Stimulated activated CD4-positive, alpha-beta T cell treated with anti-CD3 and anti-CD28 coated beads, Interleukin-12 subunit alpha, Interleukin-12 subunit beta, amount 100 ng/mL, for 48 hours (primary cell): ENCODE measurements at regions not wholly inside any gene's neighbourhood (a gene's known extent, or its start where the extent isn't known, plus 50 kb on each side); places are given as distances from the start of the nearest gene placed in this dataset.

ENCODE experiments used
- DNase-seq, 3 donors: peaks; one replicate each; pipeline ENCODE4 v3.0.0-alpha.2; 2020; ENCODE audit warnings: low read depth in 2 of 3, low spot score in 1 of 3

DNA sequence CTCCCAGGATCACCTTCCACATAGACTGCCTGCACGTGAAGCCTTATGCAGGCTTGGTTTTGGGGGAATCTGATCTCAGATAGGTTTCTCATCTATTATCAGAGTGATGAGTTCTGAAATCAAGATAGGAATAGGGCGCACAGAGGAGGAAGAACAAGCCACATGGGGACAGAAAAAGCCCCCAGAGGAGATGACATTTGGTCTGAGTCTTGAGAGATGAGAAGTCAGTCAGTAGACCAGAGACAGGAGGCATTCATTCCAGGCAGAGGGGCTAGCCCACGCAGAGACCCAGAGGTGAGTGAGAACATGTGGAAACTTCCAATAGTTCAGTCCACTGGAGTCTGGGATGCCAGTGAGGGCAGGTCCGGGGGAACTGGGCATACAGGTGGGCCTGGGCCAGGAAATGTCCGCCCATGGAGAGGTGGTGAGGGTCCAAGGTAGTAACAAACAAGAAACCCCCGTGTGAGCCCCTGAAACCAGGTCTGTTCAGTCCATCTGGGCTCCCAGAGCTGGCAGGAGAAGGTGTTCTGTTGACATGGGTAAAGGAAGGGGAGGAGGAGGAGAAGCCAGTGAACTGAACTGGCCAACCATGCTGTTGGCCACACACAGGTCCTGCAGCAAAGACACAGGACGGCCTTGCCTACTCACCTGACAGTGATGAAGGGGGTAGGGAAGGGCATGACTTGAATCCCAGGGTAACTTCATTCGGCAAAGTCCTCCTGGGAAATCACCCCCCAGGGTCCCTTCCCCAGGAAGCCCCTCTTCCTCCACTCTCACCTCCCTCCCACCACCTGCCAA lies 69.3 kb upstream of the SMNDC1 start:
- no peak for DNase-seq

DNA sequence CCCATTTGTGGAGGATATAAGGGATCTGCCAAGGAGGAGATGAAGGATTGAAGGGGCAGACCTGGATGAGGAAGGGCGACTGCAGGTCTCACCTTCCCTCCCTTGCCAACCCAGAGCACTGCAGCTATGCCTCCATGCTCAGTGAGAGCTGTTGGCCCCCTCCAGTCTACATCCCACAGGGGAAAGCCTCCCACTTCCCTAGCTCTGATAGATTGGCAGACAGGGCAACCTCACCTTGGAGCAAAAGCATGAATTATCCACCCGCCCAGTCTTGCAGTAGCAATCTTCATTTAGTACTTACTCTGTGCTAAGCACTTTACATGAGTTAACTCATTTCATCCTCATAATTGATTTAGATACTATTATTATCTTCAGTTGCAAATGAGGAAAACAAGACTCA lies 70.4 kb upstream of the SMNDC1 start:
- DNase-seq, result no peak

DNA sequence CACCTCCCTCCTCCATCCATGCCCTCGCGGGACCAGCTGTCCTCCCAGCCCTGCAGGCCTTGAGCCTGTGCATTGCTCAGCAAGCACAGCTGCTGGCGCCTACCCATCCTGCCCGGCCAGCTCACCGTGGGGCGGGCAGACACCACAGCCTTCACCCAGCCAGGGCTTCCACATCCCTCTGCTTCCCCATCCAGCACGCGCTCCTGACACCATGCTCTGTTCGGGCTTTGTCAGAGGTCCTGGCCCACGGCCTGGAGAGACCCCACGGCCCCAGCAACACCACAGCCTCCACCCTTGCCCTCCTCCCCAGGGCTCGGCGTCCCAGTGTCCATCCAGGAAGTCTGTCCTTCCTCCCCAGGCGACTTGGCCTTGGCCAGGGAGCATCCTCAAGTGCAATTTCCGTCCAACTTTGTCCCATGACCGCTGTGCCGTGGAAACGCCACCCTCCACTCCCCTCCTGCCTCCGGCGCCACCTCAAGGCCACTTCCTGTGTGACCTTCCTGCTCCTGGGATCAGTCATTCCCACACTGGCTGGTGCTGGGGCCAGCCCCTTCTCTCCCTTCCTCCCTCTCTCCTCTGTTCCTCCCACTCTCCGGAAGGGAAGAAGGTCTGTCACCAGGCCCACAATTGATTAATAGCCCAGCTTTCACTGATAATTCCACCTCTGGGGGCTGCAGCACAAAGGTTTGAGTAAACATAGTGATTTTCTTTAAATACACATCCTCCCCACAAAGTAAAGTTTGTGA lies 71.5 kb upstream of the SMNDC1 start:
- no peak for DNase-seq

DNA sequence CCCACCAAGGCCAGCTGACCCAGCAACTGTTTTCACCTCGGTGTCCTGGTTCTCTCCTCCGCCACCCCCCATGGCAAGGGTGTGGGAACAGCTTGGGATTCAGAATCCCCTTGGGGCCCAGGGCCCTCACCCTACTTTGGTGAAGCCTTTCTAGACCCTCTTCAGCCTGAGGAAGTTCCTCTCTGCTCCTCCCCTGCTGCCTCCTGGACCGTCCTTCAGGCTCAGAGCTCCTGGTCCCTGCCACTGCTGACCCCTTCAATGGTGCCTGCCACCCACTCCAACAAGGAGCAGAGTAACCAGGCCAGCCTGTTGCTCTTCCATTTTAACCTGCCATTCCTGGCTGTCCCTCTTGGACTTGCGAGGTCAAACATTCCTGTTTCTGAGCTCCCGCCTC lies 72.0 kb upstream of the SMNDC1 start:
- no peak for DNase-seq

DNA sequence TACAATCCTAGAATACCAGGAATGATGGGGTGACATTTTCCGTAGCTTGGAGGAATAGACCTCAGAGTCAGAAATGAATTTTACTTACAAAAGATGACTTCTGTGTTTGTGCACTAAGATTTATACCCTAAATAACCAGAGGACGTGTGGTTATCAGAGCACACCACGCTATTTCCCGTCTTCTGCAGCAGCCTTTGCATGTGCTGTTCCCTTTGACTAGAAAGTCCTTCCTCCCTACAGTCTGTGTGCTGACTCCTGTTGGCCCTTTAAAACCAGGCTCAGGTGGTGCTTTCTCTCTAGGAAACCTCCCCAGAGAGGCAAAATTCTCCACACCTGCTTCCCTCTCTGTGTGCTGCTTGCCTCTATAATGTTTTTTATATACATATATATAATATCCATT lies 73.3 kb upstream of the SMNDC1 start:
- no peak for DNase-seq

DNA sequence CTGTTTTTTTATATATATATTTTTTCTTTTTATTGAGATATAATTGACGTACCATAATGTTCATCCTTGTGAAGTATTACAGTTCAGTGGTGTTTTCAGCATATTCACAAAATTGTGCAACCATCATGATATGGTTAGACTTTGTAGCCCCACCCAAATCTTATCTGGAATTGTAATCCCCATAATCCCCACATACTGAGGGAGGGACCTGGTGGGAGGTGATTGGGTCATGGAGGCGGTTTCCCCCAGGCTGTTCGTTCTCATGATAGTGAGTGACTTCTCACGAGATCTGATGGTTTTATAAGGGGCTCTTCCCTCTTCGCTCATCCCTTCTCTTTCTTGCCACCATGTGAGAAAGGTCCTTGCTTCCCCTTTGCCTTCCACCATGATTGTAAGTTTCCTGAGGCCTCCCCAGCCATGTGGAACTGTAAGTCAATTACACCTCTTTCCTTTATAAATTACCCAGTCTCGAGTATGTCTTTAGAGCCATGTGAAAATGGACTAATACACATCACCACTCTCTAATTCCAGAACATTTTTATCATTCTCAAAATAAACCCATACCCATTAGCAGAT lies 73.9 kb upstream of the SMNDC1 start:
- no peak for DNase-seq

DNA sequence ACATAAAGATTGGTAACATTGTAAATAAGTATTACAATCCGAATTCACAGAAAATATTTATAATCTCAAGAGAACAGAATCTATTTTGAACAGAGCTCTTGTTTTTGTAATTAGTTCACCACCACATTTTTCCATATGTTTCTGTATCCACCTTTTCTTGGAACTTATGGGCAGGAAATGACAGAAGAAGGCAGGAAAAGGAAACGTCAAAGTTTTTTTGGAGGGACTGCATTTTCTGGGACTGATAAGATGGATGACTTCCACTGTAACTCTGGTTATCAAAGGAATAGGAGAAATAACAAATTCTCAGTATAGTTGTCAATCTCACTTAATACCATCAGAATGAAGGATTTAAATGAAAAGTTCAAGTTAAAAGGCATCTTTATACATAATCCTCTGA lies 75.1 kb upstream of the SMNDC1 start:
- DNase-seq, result no peak

DNA sequence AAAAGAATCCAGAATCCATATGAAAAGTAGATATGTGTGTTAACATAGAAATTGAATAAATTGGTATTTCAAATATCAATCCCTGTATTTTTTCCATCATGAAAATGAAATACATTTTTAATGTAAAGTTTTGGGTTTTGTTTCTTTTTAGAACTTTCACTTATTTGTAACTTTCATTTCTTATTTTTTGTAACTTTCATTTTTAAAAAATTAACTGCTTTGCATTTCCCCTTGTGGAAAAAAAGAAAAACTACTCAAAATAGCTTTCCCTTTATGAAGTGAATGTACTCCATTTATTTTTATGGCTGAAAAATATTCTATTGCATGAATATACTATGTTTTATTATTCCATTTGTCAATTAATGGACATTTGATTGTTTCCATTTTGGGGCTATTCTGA lies 75.6 kb upstream of the SMNDC1 start:
- no peak for DNase-seq

DNA sequence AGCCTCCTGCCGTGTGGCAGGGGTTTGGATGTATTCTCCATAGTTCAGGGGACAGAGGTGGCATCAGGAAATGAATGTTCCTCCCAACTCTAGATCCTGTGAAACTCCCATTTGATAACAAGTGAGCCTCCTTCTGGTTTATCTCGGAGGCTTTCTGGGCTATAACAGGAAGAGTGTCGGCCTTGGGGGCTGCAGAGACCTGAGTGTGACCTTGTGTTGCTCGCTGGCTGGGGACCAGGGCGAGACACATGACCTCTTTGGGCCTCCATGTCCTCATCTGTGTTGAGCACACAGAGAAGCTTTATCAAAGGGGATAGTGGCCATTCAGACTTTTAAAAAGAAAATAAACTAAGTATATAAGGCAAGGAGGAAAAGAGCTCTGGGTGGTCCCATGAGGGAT lies 78.0 kb upstream of the SMNDC1 start:
- no peak for DNase-seq

DNA sequence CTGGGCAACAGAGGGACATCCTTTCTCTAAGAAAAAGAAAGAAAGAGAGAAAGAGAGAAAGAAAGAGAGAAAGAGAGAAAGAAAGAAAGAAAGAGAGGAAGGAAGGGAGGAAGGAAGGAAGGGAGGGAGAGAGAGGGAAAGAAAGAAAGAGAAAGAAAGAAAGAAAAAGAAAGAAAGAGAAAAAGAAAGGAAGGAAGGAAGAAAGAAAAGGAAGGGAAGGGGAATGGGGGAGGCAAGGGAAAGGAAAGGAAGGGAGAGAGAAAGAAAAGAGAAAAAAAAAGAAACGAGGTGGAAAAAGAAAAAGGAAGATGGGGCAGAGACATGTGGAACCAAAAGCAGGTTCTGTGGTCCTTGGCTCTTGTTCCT lies 82.9 kb upstream of the SMNDC1 start:
- no peak for DNase-seq

DNA sequence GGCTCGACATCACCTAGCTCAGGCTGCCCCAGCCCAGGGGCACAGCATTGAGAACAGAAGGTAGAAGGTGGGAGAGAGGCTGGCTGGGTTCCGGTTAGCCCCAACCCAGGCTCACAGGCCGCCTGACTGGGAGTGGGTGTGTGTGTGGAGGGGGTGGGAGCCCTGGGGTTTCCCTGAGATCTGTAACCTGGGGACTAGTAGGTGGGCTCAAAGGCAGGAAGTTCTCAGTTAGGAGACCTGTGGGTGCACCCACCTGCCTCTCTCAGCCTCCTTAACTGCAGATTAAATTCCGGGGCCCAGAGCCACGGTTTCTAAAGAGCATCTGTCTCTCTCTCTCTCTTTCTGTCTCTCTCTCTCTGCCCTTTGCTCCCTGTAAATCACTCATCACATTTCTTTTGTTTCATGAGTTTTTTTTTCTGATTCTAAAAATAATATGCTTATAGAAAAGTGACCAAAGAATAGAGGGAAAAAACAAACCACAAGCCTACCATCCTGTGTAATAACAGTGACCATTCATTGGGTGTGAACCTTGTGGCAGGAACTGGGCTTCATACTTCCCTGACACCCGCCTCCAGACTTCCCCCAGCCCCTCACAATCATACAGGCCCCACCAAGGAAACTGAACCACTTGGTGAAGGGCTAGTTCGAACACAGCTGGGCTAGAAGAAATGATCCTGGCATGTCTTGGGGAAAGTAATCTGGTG lies 83.4 kb upstream of the SMNDC1 start:
- DNase-seq, result no peak

DNA sequence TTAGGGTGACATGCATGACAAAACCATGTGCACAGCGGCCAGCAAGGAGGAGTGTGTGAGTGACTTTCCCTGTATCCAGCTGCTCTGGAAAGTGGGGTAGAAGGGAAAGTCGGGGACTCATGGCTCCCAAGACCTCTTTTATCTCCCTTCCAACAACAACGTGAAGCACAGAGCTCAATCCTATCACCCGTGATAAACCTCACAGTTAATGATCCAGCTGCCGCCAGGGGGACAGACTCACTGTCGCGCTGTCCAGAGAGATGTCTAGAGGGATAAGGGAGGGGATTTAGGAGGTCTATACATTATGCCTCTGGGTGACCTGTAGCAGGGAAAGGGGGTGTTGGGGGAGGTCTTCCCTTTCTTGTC lies 84.0 kb upstream of the SMNDC1 start:
- no peak for DNase-seq

DNA sequence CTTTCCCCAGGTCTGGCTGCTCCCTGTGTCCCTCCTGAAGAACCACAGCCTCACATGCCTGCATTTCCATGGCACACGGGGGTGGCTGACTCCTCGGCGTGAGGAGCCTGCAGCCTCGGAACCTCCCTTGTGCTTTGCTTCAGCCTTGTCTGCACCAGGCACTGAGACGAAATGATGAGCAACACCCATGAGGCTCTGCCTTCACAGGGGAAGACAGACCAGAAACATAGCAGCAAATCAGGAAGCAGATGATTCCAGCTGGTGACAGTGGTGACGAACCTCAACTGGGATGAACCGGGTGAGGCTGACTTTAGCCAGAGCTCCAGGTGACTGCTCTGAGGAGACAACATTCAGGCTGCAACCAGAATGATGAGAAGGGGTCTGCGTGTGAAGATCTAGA lies 84.5 kb upstream of the SMNDC1 start:
- no peak for DNase-seq

DNA sequence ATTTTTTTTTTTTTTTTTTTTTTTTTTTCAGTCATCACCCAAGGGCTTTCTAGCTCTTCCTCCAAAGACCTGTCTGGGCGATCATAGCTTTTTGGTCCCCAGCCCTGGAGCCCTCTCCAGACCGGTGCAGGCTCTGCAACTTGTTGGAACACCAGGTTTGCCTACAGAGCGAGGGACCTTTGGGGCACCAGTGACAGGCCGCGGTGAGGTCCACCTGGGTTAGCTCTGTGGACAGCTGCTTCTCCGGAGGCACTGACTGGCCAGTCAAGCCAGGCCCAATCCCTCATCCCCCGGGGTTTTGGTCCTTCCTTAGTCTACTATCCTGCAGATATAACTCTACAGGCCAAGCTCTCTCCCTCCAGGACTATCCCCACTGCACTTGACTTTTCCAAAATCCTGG lies 86.8 kb upstream of the SMNDC1 start:
- DNase-seq, result no peak

DNA sequence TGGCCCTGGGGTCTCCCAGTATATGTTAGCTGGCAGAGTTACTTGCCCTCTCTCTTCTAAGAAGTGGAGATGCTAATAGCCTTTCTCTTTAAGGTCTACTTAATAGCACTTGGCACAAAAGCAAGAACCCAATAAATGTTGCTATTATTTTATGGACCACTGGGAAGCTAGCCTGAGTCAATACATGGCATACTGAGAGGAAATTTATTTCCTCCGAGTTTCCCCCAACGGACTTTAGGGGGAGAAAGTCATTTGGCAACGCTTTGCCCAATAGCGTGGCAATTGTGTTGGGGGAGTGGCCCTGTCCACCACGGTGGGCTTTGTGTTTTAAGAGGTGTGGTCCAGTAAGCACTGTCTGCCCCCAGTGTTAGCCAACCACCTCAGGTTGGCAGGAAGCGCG lies 87.4 kb upstream of the SMNDC1 start:
- DNase-seq, result no peak

DNA sequence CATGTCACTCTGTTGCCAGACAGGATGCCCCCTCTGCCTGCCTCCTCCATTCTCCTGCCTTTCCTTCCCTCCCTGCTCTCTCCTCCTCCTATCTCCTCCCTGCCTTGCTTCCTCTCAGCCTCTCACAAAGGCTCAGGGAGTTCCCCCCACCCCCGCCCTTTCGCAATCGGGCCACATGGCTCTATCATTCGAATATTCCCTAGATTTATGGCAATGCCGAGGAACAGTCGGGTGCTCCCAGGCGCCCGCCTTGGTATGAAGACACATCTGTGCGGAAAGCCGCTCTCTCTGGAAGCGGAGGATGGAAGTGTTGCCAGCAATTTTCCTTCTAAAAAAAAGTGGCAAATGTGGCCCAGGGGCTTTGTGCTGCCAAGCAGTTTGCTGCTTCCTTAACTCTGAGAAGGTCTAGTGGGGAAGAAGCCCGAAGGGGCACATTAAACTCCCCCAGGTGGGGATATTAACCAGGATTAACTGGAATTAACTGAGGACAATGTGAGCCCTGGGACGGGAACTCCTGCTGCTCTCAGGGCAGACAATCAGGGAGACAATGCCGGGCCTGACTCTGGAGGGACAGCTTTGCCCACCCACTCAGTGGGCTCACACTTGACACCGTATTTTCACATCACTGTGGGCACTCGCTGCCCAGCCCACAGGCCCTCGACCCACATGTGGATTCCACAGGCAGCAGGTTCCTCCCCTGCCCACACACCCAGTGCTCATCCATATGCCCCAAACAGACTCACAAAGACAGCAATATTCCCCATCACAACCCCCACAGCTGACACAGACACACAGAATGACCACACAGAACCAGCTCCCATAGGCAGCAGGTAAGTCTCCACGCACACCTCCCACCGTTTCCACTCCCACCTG lies 88.4 kb upstream of the SMNDC1 start:
- no peak for DNase-seq

DNA sequence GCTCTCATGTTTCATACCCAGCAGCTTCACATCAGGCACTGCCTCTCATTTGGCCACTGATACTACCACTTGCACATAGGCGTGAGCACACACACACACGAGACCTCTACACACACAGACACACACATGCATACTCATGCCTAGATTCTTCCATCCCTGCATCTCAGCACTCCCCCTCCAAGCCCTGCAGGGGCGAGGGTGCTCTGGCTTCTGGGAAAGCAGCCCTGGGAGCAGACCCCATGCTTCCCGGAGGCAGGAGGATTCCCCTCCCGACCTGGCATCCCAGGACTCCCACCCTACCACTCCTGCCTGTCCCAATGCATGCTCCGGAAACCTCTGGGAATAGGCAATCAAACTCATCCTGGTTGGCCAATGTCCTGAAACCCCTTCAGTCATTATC lies 89.1 kb upstream of the SMNDC1 start:
- DNase-seq, result no peak

DNA sequence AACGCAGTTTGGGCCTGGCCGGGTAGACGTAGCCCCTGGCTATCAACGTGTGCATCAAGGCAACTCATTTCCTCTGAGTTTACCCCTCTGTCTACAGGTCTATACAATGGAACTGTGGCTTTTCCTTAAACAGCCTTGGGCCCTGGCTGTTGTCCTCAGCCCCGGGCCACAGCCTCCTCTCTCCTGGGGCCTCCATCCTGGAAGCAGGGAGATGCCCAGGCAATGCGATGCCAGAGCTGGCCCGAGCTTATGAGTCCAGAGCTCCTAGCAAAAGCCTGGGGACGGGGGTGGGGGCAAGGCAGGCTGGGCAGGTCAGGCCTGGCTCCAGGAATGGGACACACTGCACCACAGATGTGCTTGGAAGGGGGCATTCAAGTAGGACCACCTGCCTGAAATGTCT lies 89.6 kb upstream of the SMNDC1 start:
- no peak for DNase-seq

DNA sequence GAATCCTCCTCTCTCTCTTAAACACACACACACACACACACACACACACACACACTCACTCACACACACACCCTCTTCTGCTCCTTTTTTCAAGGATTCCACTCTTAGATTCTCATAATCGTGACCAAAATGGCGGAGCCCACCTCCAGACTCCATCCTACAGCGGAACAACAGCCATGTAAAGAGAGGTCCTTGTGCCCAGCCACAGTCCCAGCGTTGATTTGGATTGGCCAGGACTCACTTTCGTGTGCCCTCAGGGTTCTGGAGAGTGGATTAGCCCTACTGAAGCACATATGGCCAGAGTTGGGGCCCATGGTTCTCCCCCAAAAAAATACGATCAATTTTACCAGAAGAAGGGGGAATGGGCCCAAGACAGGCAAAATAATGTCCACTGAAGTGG lies 90.2 kb upstream of the SMNDC1 start:
- no peak for DNase-seq

DNA sequence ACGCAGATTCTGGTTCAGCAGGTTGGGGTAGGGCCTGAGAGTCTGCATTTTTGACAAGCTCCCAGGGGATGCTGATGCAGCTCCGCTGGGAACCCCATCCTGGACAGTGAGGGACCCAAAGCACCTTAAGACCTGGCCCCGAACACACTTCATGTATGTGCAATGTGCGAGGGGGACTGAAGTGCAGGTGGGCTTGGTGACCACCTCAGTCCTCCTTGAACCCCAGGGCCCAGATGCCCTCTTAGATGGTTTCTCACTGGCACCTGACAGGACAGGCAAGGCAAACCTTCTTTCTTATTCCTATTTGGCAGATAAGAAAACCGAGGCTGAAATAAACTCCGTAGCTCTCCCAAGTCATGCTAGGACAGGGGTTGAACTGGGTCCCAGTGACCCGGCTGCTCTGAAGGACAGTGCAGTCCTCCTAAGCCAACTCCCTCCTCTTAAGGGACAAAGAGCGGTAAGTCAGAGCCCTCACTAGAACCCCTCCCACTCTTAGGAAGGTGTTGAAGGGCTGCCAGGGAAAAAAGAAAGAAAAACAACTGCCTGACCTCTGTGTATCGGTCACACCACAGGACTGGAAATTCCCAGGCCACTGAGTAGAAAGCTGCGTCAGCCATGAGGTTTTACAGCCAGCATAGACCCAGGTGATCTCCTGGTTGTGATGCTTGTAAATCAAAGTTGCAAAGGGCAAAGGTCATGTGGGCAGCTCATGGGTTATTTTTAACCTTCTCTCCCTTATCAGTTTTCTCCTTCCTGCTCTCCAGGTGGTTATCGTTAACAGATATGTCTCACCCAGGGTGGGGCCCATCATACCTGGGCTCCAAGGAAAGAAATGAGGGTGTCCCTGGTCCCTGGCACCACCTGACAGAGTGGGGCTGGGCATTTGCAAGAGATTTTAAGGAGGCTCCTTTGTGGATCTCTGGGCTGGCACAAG lies 90.9 kb upstream of the SMNDC1 start:
- peak in 1 of 3 donors; percentile 35 for DNase-seq
